BLaER1 (cell line): ENCODE measurements at regions not wholly inside any gene's neighbourhood (a gene's known extent, or its start where the extent isn't known, plus 50 kb on each side); places are given as distances from the start of the nearest gene placed in this dataset.
"Not testable (repeated sequence)": the region's sequence is repeated elsewhere in the genome, so short reads cannot be mapped to it uniquely, and the experiment has no call there.

Experiments
- H3K27ac ChIP-seq: shearing (Covaris generic); formaldehyde crosslinking; 2 replicates; pipeline ENCODE4 v1.8.1; 2022
- H3K27me3 ChIP-seq: shearing (Covaris generic); formaldehyde crosslinking; 2 replicates; pipeline ENCODE4 v1.8.1; 2022
- H3K36me3 ChIP-seq: shearing (Covaris generic); formaldehyde crosslinking; 2 replicates; pipeline ENCODE4 v1.8.1; 2022
- H3K4me1 ChIP-seq: shearing (Covaris generic); formaldehyde crosslinking; 2 replicates; pipeline ENCODE4 v1.8.1; 2022
- H3K4me2 ChIP-seq: shearing (Covaris generic); formaldehyde crosslinking; 2 replicates; pipeline ENCODE4 v1.8.1; 2022
- H3K4me3 ChIP-seq: shearing (Covaris generic); formaldehyde crosslinking; 2 replicates; pipeline ENCODE4 v1.8.1; 2022
- H3K9ac ChIP-seq: shearing (Covaris generic); formaldehyde crosslinking; 2 replicates; pipeline ENCODE4 v1.8.1; 2022
- H3K9me3 ChIP-seq: shearing (Covaris generic); formaldehyde crosslinking; 2 replicates; pipeline ENCODE4 v1.8.1; 2022
- H4K20me1 ChIP-seq: shearing (Covaris generic); formaldehyde crosslinking; 2 replicates; pipeline ENCODE4 v1.8.1; 2022

GRCh38 chrX:90337161-90337560, 415.5 kb downstream of the TGIF2LX start:
- H3K4me1 ChIP-seq, H3K4me3 ChIP-seq, H3K27ac ChIP-seq, H3K4me2 ChIP-seq, H4K20me1 ChIP-seq, H3K36me3 ChIP-seq, H3K9ac ChIP-seq, H3K9me3 ChIP-seq: not testable (repeated sequence)
- H3K27me3 ChIP-seq: peaks cover 14% of the 10 kb centered on the region; the same call in 1 of the 2 replicates

GRCh38 chrX:90369632-90370031, 447.9 kb downstream of the TGIF2LX start:
- not testable (repeated sequence) for H3K9me3 ChIP-seq, H3K27ac ChIP-seq, H3K36me3 ChIP-seq

GRCh38 chrX:90398020-90398419, 476.3 kb downstream of the TGIF2LX start:
- not testable (repeated sequence) for H3K9ac ChIP-seq, H3K9me3 ChIP-seq, H3K27ac ChIP-seq, H3K4me1 ChIP-seq, H3K4me3 ChIP-seq, H3K4me2 ChIP-seq, H3K36me3 ChIP-seq, H4K20me1 ChIP-seq
- H3K27me3 ChIP-seq: peaks cover 11% of the 10 kb centered on the region; the same call in 1 of the 2 replicates

More at GRCh38 chrX:90369632-90370031, 447.9 kb downstream of the TGIF2LX start:
- H3K4me1 ChIP-seq, H4K20me1 ChIP-seq, H3K4me2 ChIP-seq, H3K9ac ChIP-seq, H3K4me3 ChIP-seq: not testable (repeated sequence)
- H3K27me3 ChIP-seq: peaks cover 25% of the 10 kb centered on the region

GRCh38 chrX:90402169-90402568, 480.5 kb downstream of the TGIF2LX start:
- not testable (repeated sequence) for H3K36me3 ChIP-seq

DNA sequence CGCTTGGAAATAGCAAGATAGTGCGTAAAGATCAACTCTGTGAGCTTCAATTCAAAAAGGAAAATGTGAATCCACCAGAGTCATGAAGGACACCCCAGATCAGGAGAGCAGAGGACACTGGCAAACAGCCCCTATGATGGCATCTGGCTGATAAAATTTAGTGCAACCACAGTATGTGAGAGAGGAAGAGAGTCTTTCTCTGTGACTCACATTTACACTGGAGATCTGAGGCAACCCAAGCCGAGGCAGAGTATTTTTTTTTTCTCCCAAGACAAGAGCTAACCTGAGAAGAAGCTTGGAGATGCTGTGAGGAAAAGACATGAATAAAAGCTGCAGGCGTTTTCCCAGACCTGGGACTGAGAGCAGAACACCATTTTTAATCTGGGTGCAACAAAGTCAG, 482.2 kb downstream of the TGIF2LX start:
- not testable (repeated sequence) for H3K9ac ChIP-seq, H3K4me1 ChIP-seq, H4K20me1 ChIP-seq, H3K27ac ChIP-seq, H3K36me3 ChIP-seq, H3K9me3 ChIP-seq, H3K27me3 ChIP-seq, H3K4me2 ChIP-seq, H3K4me3 ChIP-seq

More at GRCh38 chrX:90402169-90402568, 480.5 kb downstream of the TGIF2LX start:
- not testable (repeated sequence) for H3K4me3 ChIP-seq, H3K9ac ChIP-seq, H3K4me1 ChIP-seq, H3K27me3 ChIP-seq, H3K27ac ChIP-seq, H4K20me1 ChIP-seq, H3K4me2 ChIP-seq, H3K9me3 ChIP-seq

DNA sequence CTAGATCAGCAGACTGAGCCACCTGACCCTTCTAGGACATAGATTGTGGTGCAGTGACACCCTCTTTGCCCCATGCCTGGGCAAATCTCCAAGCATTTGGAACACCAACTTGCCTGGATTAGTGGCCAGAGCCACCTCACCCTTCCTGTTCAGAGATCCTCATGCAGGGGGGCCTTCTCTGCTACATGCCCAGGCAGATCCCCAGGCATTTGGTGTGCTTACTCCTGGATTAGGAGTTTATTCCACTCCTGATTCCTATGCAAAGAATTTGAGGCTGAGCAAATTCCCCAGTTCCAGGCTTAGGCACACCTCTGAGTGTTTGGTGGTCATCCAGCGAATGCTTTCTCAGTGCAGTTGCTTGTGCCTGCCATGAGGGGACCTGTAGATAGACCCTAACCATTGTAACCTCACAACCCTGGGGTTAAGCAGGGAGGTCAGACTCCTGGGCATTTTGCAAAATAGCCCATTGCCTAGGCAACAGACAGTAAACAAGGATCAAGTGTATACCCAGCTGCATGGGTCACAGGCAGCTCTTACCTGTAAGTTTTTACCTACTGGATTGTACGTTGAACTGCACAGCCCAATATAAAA, 483.2 kb downstream of the TGIF2LX start:
- H3K36me3 ChIP-seq, H3K4me3 ChIP-seq, H3K27me3 ChIP-seq, H3K4me1 ChIP-seq, H3K9ac ChIP-seq, H3K4me2 ChIP-seq, H3K27ac ChIP-seq, H3K9me3 ChIP-seq, H4K20me1 ChIP-seq: not testable (repeated sequence)

DNA sequence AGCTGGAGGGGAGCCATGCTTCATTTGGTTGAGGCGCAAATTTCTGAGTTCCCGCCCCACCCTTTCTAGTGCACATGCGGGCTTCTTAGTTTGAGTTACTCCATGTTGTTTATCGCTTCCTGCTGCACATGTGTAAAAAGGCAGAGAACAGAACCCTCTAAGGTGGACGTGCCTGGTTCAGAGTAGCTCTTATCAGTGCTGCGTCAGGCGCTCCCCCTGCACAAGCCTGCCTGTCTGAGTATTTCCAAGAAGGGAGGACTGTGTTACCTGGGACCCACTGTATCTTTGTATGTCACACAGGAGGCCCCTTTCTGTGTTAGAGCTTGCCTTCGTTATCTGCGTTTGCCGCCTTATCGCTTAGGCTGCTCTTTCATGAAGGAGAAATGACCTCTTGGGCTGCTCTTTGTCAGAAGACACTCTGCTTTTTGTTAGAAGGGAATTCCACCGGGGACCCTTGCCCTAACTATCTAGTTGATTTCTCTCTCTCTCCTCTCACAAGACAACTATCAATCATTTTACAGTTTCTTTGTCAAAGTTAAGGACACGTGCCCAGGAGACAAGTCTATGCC, 532.1 kb downstream of the TGIF2LX start:
- not testable (repeated sequence) for H3K9ac ChIP-seq, H3K36me3 ChIP-seq, H3K4me2 ChIP-seq, H3K27me3 ChIP-seq, H3K4me1 ChIP-seq, H3K27ac ChIP-seq, H4K20me1 ChIP-seq, H3K4me3 ChIP-seq
- H3K9me3 ChIP-seq: peaks cover 16% of the 10 kb centered on the region

DNA sequence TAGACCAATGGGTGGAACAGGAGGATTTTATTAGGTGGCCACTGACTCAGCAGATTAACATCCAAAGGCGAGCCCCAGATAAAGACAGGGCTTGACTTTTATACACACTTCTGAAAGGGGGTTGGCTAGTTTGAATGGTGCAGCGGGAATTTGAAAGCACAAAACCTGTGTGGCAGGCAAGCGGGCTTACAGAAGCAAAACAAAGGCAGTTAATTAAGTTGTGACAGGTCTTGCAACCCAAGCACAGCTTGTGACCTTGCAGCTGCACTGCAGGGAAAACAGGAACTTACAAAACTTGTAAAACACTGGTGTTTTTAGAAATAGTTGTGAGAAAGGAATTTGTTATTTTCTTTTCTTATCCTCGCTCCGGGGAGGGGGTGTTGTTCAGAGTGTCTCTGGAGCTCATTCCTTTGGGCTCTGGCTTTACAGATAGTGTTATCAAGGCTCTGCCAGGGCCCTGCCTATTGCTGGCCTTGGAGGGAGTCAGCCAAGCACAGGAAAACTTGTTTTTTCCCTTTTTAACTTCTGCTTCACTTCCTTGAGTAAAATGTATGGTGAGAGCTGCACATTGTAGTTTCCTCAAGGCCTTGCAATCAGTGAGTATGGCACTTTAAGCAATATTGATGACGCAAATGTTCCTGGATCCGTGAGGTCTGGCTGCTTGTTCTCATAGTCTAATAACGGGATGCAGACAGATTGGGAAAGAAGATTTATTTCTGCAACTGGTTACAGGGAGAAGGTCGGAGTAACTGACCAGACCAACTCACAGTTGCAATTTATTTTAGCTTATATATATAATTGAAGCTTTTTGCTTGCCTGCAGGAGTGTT, 536.6 kb downstream of the TGIF2LX start:
- H3K27ac ChIP-seq, H3K4me1 ChIP-seq, H3K9ac ChIP-seq, H3K36me3 ChIP-seq, H3K4me2 ChIP-seq, H4K20me1 ChIP-seq, H3K4me3 ChIP-seq, H3K27me3 ChIP-seq: not testable (repeated sequence)
- H3K9me3 ChIP-seq: peaks cover 16% of the 10 kb centered on the region

DNA sequence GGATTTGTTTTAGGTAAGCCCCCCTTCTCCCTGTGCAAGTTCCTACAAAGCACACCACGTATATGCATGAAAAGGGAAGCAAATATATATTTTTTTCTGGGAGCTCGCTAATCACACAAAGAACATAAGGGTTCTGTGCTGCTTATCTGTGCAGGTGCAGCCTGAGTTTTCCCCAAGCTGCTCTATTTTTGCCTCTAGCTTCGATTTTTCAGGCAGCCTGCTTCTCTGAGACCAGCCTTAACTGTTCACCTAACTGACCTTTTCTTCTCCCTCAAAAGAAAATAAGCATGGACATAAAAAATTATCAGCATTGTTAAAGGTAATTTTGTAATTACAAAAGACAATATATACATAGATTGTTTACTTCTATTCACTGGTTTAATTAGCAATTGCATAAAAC, 552.7 kb downstream of the TGIF2LX start:
- H3K27me3 ChIP-seq, H3K4me1 ChIP-seq, H3K4me3 ChIP-seq, H4K20me1 ChIP-seq, H3K27ac ChIP-seq, H3K9me3 ChIP-seq, H3K9ac ChIP-seq, H3K36me3 ChIP-seq: not testable (repeated sequence)
- 0 out of 2 replicates have a peak overlapping the region, but pooled peaks have one; percentile 22 for H3K4me2 ChIP-seq

GRCh38 chrX:90485406-90485805, 563.7 kb downstream of the TGIF2LX start:
- not testable (repeated sequence) for H3K4me2 ChIP-seq, H4K20me1 ChIP-seq, H3K36me3 ChIP-seq, H3K9ac ChIP-seq, H3K27ac ChIP-seq, H3K4me3 ChIP-seq, H3K9me3 ChIP-seq, H3K4me1 ChIP-seq, H3K27me3 ChIP-seq

DNA sequence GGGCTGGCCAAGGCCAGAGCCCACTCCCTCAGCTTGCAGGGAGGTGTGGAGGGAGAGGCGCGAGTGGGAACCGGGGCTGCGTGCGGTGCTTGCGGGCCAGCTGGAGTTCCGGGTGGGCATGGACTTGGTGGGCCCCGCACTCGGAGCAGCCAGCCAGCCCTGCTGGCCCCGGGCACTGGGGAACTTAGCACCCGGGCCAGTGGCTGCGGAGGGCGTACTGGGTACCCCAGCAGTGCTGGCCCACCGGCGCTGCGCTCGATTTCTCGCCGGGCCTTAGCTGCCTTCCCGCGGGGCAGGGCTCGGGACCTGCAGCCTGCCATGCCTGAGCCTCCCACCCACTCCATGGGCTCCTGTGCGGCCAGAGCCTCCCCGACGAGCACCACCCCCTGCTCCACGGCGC, 599.6 kb downstream of the TGIF2LX start:
- H3K36me3 ChIP-seq, H3K9me3 ChIP-seq, H3K4me2 ChIP-seq, H3K4me3 ChIP-seq, H3K9ac ChIP-seq, H3K27ac ChIP-seq, H3K4me1 ChIP-seq, H3K27me3 ChIP-seq, H4K20me1 ChIP-seq: not testable (repeated sequence)

GRCh38 chrX:90524383-90524968, 602.8 kb downstream of the TGIF2LX start:
- peaks cover 14% of the 10 kb centered on the region; the same call in 1 of the 2 replicates for H3K27me3 ChIP-seq
- not testable (repeated sequence) for H3K36me3 ChIP-seq, H3K4me2 ChIP-seq, H4K20me1 ChIP-seq, H3K27ac ChIP-seq, H3K4me3 ChIP-seq, H3K4me1 ChIP-seq, H3K9me3 ChIP-seq, H3K9ac ChIP-seq
